Activated effector memory CD4-positive, alpha-beta T cell treated with anti-CD3 and anti-CD28 coated beads, Interleukin-2, amount 50 U/mL, for 16 hours (primary cell): ENCODE measurements at regions not wholly inside any gene's neighbourhood (a gene's known extent, or its start where the extent isn't known, plus 50 kb on each side); places are given as distances from the start of the nearest gene placed in this dataset.

Source experiments
- DNase-seq: peaks from one replicate; pipeline ENCODE4 v3.0.0-alpha.2; 2020

- no peak for DNase-seq
These were observed 593.7 kb upstream of the KLF4 start for GRCh38 chr9:108083160-108083750.

GRCh38 chr9:108081112-108081511, 591.5 kb upstream of the KLF4 start:
- no peak for DNase-seq

GRCh38 chr9:108080285-108080684, 590.7 kb upstream of the KLF4 start:
- DNase-seq, result no peak

GRCh38 chr9:108078811-108079210, 589.2 kb upstream of the KLF4 start:
- DNase-seq, result no peak

- DNase-seq, result no peak
These were observed 588.8 kb upstream of the KLF4 start for GRCh38 chr9:108078375-108078774.

- no peak for DNase-seq
These were observed 588.0 kb upstream of the KLF4 start for GRCh38 chr9:108077556-108077955.

- DNase-seq, result no peak
These were observed 585.3 kb upstream of the KLF4 start for GRCh38 chr9:108074900-108075299.

- DNase-seq, result no peak
These were observed 584.3 kb upstream of the KLF4 start for GRCh38 chr9:108073823-108074222.

GRCh38 chr9:108072740-108073139, 583.2 kb upstream of the KLF4 start:
- no peak for DNase-seq

GRCh38 chr9:108070861-108071260, 581.3 kb upstream of the KLF4 start:
- no peak for DNase-seq

GRCh38 chr9:108069991-108070390, 580.4 kb upstream of the KLF4 start:
- DNase-seq, result no peak

- DNase-seq, result no peak
These were observed 573.1 kb upstream of the KLF4 start for GRCh38 chr9:108062680-108063079.

- DNase-seq, result no peak
These were observed 570.6 kb upstream of the KLF4 start for GRCh38 chr9:108060175-108060574.

GRCh38 chr9:108058135-108058814, 568.7 kb upstream of the KLF4 start:
- DNase-seq, result no peak

- no peak for DNase-seq
These were observed 568.0 kb upstream of the KLF4 start for GRCh38 chr9:108057421-108058134.

GRCh38 chr9:108056805-108057386, 567.3 kb upstream of the KLF4 start:
- no peak for DNase-seq

GRCh38 chr9:108056084-108056804, 566.7 kb upstream of the KLF4 start:
- no peak for DNase-seq

GRCh38 chr9:108054131-108054630, 564.6 kb upstream of the KLF4 start:
- no peak for DNase-seq

GRCh38 chr9:108053555-108054061, 564.0 kb upstream of the KLF4 start:
- DNase-seq, result no peak

- DNase-seq, result no peak
These were observed 563.0 kb upstream of the KLF4 start for GRCh38 chr9:108052431-108053080.

GRCh38 chr9:108050894-108051293, 561.3 kb upstream of the KLF4 start:
- no peak for DNase-seq
